T-helper 1 cell (primary cell): ENCODE measurements at regions not wholly inside any gene's neighbourhood (a gene's known extent, or its start where the extent isn't known, plus 50 kb on each side); places are given as distances from the start of the nearest gene placed in this dataset.

Experiments used
- DNase-seq, 5 donors: peaks; one replicate each; pipeline ENCODE4 v3.0.0-alpha.2; 2012 to 2020

DNA sequence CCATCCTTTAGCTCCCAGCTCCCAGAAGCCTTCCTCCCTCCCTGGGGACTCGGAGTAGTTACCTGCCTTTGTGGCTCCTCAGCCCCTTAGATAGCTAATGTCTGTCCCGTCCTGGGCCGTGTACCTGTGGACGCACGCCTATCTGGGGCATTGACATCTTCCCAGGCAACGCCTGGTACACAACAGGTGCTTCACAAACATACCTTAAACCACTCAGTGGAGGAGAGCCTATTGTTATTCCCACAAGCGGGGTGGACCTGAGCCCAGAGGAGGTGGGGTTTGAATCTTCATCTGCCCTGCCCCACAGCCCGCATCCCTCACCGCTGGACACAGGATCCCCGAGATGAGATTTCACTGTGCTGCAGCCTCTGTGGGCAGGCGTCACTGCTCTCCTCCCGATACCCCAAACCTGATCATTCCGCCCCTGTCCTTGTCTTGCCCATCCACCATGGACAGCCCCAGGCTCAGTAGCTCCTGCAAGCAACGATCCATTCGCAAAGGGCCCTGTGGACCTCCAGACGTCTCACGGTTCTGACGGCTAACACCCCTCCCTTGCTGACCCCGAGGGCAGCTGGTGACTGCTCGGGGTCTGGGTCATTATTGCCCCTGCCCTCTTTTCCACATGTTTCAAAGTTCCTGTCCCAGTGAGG is 73.8 kb upstream of the SHISAL1 start:
- no peak for DNase-seq

DNA sequence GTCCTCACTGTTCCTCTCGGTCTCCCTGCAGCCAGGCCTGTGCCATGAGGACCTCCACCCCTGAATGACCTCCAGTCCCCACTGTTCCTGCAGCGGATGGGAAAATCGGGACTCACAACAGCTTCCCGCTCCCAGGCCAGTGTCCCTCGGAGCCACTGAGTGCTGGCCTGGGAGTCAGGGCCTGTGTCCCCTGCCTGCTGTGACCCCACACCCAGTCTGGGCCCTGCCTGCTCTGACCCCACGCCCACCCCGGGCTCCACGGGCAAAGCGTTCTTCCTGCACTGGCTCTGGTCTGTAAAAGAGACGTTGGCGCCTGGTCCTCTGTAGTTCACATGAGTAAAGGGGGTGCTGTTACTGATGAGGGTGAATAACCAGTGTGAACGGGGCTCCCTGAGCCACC is 73.0 kb upstream of the SHISAL1 start:
- no peak for DNase-seq

DNA sequence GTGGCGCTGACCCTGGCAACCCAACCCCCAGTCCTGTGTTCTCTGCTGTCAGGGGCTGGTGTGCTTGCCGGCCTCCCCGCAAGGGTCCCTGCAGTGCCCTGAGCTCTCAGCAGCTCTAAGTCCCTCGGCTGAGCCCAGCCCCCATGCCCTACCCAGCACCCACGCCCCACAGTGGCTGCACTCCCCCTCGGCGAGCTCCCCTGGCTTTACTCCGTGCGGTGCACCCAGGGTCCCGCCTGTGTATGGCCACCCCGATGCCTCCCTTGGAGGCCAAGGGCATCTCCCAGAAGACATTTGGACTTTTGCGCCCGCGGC is 72.5 kb upstream of the SHISAL1 start:
- no peak for DNase-seq

DNA sequence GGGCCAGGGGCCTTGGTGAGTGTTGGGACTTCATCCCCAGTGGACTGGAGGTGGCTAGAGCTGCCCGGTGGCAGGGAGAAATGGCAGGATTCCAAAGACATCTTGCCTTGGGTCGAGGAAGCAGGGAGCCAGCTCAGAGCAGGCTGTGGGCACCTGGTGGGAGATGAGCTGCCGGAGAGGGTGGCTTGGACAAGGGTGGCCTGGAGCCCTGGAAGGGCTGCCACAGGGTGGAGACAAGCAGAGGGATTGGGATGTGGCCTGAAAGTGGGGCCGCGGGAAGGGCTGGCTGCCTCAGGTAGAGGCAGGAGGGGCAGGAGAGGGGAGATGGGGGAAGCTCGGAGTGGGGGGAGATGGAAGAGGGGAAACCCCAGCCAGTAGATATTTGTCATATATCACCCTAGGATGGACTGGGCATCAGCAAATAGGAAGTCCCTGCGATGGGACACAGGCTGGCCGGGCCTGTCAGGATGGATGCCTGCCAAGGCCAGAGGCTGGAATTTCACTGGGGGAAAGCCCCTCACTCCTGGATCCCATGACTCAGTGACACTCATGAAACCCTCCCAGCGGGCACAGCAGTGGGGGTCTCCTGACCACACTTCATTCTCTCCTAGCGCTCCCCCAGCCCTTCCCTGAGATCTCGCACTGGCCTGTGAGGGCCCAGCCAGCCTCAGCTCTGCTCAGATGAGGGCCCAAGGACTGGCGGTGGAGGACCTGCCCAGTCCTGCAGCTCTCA is 72.0 kb upstream of the SHISAL1 start:
- no peak for DNase-seq

DNA sequence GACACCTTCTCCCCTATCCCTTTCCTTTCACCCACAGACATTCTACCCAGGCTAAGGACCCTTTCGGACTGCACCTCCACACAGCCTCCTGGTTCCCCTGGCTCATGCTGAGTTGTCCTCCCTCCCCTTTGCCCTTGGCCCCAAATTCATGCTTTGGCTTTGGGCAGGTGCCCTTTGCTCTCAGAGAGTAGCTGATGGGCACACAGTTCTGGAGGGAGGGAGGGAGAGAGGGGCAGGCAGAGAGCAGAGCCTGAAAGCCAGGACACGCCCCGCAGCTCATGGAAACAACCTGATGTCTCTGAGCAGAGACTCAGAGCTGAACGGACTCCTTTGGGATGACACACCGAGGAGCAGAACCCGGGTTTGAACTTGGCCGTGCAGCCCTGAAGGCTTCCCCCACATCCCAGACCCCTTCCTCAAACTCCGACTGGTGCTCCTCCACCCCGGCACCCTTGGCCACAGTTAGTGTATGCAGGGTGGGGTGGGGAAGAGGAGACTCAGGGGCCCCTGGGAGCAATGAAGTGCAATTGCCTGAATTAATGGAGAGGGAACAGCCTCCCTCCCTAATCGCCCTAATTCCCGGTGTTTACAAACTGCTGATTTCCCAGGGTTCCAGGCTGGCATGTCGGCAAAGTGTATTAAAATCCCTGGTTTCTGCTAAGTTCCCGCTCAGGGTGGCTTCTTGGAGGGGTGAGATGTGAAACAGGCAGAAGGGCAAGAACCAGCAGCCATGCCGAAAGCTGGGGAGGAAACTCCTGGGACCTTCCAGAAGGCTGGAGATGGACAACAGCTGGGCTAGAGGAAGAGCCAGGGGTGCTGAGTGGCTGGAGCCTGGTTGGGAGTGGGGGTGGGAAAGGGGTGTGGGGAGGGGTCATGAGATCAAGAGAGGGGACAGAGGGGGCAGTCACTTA is 71.2 kb upstream of the SHISAL1 start:
- DNase-seq: no peak

DNA sequence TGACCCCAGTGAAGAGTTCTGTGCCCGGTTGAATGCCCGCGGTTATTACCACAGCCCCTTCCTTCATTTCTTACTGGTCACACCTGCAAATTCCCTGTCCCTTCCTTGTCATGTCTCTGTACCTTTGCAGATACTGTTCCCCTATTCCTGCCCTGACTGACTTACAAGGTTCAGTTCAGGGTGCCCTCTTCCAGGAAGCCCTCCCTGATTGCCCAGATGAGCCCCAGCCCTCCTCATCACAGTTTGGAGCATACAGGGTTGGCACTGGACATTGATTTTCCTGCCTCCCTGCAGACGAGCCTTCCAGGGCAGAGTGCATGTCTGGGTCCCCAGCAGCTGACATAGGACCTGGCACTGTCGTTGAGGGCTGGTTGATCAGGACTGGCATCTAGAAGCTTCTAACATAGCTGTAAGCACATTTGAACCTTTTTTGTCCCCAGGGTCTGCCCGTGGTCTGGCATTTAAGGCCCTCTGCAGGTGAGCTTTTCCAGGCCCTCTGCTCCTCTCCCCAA is 70.4 kb upstream of the SHISAL1 start:
- DNase-seq: no peak

DNA sequence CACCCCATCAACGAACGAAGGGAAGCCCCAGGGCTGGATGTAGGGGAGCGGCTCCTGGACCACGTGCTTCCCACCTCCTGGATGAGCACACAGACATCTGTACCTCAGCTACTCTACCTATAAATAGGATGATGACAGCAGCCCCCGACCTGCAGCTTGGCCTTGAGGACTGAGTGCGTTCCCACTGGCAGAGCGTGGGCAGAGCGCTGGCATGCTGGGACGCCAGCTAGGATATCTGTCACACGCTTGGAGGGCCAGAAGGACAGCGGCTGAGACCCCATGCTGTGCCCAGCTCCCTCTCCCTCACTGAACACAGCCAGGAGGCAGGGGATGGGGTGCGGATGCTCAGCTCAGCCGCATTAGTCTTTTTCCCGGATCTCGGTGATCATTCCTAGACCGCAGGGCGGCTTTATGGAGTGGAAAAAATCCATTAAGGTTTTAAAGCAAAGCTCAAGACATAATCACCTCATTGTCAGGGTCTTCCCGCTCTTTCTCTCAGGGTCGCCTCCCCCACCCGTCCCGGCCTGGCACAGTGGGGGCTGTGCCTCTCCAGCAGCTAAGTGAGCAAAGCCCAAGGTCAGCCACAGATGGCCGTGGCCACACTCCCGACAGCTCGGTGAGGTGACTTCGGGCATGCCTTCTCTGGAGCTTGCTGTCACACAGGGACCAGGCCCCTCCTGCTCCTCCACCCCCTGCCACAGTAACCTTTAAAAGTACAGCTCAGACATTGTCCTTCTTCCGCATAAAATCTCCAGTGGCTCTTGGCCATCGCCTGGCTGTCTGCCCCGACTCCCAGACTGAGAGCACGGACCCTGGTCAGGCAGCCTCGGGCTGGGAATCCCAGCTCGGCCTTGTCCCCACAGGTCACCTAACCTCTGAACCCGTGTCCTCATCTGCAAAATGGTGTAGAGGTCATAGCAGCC is 69.6 kb upstream of the SHISAL1 start:
- DNase-seq: no peak

DNA sequence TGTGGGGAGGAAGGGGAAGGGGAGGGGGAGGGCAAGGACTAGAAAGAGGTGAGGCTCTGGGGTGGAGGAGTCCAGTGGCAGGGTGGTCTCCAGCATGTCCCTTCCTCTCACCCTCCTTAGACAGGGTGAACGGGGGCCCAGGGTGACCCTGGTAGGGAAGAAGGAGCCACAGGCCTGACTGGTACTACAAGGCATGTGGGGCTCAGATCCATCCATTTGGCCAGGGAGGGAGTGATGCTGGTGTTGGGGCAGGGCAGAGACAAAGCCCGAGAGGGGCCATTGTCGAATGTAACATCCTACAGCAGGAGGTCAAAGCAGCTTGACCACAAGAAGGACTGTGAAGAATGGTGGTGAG is 69.0 kb upstream of the SHISAL1 start:
- DNase-seq: no peak

DNA sequence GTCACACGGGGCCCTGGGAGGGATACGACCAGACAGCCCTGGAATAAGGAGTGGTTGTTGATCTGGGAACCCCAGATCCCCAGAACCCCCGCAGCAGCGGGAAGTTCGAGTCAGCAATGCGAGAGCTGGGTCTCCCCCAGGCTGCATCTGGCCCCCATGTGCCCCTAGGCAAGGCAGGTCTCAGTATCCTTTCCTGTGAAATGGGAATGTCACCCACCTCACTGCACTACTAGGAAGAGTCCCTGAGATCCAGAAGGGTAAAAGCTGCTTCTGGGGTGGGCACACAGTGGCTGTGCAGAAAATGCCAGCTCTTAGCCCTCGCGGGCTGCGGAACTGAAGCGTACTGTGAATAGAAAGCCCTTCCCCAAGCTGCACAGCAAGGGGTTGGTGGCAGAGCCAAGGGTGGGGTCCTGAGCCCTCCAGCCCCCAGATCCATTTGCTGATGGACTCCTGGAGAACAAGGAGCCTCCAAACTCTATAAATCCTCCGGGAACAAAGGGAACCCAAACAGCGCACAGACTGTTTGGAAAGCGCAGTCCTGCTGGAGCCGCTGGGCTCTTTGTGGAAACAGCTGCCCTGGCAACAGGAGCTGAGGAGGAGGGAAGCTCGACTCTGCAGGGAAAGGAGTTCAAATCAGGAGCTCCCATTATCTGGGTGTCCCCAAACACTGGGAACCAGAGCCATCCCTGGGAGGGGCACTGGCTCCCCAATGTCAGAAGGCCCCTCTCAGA is 68.2 kb upstream of the SHISAL1 start:
- no peak for DNase-seq

DNA sequence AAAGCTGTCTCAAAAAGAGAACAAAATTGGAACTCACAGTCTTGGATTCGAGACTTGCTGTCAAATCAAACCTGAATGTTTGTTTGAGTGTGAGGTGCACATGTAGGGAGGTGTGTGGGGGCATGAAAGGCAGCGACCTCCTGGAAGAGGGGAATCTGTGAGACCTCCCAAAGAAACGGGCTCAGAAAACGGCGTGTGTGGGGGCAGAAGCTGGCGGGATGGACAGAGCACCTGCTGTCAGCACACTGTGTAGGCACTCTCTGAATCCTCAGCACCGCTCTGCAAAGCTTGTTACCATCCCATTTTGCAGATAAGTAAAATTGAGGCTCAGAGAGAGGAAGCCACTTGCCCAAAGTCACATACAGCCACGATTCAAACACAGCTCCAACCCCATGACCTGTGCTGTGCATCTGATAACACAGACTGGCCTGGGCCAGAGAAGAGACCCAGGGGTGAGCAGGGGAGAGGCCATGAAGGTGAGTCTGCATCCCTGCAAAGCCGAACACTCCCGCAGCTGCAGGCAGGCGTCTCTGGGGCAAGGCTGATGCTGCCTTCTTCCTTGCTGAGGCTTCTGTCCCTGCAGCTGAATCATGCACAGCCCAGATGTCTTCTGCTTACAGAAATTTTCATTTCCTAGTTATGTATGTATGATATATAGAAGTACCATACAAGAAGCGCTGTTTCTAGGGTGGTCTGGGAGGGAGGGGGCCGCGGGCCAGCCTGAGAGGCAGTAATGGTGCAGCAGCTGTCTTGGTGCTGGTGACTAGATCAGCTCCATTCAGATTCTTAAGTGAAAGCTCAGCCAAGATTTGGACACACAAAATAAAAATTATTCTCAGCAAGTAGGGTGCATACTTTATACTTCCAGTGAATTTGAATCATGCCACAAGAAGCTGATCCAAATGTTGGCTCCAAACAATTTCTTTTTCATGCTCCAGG is 67.3 kb upstream of the SHISAL1 start:
- DNase-seq: no peak

DNA sequence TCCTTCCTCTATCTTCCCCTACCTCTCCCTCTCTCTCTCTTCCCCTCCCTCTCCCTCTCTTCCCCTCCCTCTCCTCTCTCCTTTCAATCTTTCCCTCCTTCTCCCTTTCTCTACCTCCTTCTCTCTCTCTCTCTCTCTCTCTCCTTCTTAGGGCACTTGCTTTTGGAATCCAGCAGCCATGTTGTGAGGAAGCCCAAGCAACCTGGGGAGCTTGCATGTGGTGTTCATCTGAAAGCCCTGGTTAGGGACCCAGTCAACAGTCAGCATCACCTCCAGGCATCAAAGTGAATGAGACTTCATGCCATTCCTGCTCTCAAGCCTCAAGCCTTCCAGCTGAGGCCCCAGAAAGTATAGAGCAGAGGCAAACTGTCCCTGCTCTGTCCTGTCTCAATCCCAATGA is 65.6 kb upstream of the SHISAL1 start:
- DNase-seq: no peak

DNA sequence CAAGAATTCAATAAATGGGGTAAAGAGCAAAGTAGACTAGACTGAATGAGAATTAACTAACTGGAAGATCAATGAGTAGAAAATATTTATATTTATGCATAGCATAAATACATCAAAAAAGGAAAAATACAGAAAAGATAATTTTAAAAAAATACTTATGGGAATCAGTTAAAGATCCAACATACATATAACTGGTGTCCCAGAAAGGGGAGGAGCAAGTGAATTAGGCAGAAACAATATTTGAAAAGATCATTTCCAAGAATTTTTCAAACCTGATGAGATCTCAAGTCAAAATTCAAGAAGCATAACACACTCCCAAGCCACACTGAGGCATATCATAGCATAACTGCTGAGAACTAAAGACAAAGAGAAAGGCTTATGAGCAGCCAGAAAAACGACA is 62.7 kb upstream of the SHISAL1 start:
- DNase-seq: no peak

DNA sequence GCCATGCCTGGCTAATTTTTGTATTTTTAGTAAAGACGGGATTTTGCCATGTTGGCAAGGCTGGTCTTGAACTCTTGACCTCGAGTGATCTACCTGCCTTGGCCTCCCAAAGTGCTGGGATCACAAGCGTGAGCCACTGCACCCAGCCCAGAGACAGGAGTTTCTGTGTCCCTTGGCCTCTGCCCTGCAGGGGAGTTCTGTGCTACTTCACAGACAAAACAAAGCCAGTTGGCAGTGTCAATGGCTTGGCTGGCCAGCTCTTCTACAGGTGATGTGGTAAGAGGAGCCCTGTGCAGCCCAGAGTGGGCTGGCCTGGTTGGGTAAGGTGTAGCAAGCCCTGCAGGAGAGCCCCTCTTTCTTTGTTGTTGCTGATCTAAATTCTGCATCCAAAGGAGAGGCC is 60.5 kb upstream of the SHISAL1 start:
- no peak for DNase-seq

DNA sequence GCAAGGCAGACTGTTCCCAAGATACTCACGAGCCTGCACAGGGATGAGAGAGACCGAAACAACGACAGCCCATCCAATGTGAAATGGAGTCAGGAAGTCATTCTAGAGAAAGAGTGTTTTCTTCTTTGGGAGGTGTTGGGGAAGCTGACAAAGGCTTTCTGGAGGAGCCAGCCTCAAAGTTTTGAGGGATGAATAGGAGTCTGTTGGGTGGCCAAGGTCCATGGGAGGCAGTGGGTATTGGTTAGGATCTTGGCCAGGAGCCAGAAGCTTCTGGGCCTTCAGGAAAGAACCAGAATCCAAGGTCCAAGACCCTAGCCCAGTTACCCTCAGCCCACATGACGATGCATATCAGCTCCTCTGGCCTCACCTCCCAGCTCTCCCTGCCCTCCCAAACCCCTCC is 59.9 kb upstream of the SHISAL1 start:
- no peak for DNase-seq

DNA sequence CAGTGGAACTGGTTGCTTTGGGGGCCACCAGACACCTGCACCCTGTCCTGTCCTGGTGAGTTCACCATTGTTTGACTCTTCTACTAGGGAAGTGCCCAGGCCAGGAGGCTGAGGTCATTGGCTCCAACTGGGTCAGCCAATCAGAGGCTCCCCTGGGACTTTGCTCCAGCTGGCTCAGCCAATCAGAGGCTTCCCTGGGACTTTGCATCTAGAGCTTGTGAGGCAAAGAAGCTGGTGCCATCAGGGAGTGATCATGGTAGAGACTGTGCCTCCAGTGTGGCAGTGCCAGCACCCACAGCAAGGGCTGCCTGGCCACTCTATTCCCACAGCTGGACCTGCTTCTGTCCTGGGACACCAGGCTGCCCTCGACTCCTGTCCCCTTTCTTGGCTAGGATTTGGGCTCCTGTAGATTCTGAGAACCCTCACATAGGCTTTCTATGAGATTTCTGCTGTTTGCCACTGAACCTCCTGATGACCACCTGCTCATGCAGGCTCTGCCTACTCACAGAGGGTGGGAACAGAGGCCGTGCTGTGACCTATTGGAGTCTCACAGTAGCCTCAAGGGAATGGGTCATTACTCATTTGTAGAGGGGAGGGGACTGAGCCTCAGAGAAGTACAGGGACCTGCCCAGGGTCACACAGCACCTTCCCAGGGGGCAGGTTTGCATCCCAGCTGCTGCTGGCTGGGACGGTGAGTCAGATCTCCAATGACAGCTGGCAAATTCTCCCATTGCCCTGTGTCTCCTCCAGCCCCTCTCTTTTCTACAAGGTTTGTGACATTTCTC is 59.2 kb upstream of the SHISAL1 start:
- DNase-seq: no peak

DNA sequence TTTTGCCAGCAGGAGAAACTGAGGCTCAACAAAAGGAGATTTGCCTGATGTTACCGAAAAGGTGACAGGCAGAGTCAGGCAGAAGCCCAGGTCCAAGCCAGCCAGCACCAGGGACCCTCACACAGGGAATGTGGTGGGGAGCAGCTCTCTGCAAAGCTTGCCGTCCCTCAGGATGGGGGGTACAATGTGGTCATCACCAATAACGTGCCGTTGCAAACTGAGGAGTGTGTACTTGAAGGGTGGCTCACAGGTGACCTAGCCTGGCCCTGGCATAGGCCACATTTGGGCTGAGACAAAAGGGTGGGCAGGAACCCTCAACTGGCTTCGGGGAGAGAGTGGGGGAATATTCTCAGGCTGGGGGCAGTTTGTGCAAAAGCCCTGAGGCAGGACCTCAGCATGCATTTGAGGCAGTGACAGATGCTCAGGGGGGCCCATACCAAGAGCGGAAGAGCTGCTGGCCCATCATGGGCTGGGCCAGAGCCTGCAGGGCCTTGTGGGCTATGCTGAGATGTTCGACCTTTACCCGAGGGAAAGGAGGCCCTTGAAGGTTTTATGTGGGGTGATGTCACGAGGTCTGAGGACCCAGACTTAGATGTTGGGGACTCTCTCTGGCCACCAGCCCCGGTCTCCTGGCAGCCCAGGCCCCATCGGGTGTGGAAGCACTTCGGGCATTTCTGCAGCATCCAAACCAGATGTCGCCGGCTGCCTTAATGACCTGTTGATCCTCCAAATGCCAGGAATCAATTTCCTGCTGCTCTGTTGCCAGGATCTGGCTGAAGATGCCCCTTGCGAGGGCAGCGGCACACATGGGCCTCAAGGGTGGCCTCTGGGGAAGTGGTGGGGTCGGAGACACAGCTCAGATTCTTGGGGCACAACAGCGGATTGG is 57.4 kb upstream of the SHISAL1 start:
- DNase-seq: no peak

DNA sequence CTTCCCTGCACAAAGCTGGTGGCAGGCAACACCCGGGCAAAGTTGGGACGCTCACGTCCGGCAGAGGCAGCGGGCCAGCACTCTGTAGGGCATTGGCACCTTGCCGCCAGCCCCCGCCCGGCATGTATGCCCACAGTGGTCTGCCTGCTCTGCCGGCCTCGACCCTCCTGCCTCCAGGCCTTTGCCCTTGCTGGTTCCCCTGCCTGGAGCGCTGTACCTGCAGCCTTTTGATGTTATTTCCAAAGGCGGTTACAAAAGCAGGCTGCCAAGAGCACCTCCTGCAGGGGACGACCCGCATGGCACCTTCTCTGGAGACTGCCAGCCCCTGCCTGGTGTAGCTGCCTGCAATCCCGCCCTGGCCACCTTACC is 56.5 kb upstream of the SHISAL1 start:
- no peak for DNase-seq

DNA sequence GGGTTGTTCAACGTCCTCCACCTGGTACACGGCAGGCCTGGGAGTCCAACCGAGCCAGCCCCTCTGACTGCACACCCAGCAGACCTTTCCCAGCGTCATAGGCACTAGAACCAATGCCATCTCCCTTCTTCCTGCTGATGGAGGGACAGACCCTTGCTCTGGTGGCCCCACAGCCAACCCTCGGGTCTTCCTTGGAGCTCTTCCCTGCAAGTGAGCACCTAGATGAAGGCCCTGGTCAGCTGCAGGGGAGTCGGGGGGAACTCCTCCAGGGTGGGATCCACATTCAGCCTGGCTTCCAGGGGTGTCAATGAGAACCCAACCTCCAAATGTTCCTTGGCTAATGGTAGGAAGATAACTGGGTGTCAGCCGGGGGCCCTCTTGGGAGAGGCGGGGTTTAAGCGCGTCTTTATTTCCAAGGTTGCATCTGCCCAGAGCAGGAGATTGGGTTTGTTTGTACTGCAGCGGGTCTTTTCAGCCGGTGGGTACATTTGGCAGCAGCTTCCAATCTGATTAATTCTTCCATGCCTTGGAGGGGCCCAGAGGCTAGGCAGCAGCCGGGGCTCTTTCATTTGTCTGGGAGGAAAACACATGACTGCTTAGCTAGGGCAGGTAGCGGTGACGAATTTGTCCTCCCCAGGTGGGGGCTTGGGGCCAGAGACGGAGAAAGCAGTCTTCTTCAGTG is 56.0 kb upstream of the SHISAL1 start:
- no peak for DNase-seq
